HG02610 (cell line): ENCODE measurements at regions not wholly inside any gene's neighbourhood (a gene's known extent, or its start where the extent isn't known, plus 50 kb on each side); places are given as distances from the start of the nearest gene placed in this dataset.

ENCODE experiments used
- ATAC-seq: cut with Tn5 transposase; IDR thresholded peaks from one replicate; pipeline ENCODE4 v1.9.1; 2021; ENCODE audit warnings: mild to moderate bottlenecking, moderate library complexity; ENCODE audit not compliant: unreplicated experiment

DNA sequence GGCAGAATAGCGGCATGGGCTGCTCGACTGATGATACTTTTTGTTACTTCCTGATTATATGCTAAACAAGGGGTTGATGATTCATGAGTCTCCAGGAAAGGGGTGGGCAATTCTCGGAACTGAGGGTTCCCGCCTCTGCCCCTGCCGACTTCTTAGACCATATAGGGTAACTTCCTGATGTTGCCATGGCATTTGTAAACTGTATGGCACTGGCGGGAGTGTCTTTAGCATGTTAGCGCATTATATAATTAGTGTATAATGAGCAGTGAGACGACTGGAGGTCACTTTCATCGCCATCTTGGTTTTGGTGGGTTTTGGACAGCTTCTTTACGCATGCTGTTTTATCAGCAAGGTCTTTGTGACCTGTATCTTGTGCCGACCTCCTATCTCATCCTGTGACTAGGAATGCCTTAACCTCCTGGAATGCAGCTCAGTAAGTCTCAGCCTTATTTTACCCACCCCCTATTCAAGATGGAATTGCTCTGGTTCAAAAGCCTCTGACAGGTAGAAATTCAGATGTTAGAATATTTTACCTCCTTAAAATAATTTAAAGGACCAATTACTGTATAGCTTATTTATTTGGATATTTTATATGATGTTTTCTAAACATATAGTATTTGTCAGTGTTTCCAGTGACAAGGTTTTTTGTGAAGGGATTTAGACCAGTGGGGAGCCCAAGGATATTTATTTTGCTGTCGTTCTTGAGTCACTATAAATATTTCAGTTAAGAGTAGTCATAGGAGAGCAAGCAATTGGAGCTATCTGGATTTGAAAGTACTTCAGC is 90.1 kb upstream of the PIK3CG start:
- no peak for ATAC-seq

DNA sequence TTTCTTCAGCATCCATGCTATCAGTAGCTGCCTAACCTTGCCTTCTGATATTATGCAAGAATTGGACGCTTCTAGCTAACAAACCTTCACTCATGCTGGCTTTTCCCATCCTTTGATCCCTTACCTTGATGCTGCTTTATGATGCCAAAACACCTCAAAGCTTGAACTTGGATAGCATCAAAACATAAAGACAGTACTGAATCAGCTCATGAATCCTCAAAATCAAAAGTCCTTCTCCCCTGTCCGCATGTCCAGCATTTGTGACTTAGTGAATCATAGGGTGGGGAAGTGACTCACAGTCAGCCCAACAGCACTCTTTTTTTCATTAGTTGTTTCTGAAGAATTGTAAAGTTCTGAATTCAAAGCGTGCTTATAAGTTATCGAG is 89.5 kb upstream of the PIK3CG start:
- no peak for ATAC-seq

DNA sequence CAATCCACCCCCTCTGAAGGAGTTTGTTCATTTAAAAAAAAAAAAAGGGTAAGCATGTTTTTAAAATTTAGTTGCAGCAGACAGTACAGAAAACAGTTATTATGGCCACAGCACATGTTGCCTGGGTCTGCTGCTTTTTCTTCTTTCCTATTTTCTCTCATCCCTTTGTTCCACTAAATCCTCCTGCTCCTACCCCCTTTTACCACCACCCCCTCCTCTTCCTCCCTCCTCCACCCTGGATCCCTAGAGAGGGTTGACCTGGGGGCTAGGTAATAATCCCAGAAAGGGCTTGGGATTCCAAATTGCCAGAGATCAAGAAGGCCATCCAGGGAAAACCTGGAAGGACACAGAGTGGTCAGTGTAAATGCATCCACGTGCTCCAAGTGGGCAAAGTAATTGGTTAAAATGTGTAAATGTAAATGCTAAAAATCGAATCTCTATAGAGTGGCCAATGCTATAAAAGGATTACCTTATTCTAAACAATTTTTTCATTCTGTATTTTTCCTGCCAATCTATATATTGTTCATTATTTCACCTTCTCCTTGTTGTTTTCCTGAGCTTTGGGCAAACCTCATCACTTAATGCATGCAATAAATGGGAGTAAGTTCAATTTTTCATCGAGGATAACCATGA is 89.0 kb upstream of the PIK3CG start:
- no peak for ATAC-seq

DNA sequence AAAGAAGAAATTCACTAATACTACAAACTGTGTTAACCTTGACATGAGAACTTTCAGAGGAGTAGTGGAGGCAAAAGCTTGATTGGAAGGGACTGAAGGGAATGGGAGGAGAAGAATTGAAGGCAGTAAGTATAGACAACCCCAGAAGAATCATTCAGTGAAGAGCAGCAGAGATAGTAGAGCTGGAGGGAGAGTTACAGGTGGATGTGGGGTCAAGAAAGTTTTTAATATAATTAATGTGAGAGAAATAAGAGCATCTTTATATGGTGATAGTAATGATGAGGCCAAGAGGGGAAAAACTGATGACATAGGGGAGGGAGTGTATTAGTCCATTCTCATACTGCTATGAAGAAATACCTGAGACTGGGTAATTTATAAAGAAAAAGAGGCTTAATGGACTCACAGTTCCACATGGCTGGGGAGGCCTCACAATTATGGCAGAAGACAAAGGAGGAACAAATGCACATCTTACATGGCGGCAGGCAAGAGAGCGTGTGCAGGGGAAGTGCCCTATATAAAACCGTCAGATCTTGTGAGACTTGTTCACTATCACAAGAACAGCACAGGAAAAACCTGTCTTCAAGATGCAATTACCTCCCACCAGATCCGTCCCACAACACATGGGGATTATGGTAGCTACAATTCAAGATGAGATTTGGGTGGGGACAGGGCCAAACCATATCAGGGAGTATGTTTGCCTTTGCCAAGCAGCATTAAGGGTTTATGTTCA is 88.3 kb upstream of the PIK3CG start:
- no peak for ATAC-seq

DNA sequence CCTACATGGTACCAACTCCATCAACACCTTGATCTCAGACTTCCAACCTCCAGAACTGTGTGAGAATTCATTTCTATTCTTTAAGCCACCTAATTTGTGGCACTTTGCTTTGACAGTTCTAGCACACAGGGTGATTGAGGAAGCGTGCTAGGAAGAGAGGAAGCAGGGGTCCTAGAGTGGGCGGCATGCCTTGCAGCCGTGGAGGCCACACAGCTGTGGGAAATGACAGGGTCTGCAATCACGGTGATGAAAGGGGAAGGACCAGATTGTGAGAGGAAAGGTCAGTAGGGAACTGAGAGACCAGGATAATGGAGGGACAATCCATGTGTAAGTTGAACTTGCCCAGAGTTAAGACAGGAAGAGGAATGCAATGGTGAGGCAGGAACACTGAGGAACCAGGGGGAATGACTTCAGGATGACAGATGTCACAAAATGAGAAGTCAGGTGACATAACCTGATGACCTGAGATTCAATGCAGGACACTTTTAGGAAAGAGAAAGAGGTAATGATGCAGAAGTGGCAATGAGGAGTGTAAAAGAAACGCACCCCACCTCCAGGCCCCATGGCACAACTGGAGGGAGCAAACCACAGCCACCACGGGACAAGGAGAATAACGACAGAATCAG is 87.3 kb upstream of the PIK3CG start:
- ATAC-seq: no peak

DNA sequence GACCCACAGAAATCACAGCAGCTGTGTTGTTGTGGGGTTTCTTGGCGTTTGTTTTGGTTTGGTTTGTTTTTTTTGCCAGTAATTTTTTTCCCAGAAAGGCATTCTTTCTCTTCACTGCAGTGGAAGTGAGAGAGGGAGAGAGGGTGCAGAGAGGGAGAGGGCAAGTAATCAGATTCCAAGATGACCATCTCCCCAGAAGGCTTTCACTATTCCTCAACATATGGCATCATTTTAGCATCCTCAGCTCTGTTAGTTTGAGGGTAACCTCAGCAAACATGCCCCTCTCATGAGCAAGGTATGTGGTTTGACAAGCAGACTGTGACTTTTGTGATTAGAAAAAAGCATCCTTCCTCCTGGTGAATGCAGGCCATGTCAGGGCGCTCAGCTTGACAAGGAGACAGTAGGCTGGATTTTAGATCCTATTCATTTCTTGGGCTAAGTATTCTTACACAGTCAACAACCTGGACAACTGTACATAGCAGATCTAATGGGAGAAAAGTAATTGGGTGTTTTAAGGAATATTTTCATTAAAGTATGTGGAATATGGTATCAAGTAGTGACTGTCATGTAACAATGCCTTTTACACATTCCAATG is 86.3 kb upstream of the PIK3CG start:
- ATAC-seq: no peak

DNA sequence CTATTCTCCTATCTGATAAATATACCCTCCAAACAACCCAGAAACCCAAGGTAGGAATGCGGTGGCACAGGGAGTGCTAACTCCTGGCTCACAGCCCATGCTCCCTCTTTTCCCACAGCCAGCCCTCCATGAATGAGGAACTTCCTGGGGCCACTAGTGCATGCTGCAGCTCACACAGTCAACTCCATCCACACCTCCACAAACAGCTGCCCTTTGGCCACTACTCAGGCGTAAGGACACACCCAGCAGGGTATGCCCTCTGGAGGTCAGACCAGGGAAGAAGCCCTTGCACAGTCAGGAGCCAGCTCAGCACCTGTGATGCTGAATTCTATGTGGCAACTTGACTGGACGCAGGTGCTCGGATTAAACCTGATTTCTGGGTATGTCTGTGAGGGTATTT is 85.2 kb upstream of the PIK3CG start:
- no peak for ATAC-seq

DNA sequence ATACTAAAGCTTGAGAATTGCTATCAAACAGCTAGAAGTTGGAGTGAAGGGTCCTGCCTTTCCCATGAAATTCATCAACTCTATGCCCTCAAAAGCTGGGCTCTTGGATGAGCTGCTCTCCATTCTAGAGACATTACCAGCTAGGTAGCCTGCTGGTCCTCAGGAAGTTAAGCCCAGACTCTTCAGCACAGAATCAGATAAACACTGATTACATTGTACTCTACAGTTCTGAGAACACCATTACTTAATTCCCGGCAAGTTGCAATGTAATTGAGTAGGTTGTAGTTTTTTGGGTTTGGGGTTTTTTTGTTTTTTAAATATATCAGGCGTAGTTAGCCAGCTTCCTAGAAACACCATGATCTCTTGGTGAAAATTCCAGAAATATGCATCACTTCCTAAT is 84.1 kb upstream of the PIK3CG start:
- ATAC-seq: no peak

DNA sequence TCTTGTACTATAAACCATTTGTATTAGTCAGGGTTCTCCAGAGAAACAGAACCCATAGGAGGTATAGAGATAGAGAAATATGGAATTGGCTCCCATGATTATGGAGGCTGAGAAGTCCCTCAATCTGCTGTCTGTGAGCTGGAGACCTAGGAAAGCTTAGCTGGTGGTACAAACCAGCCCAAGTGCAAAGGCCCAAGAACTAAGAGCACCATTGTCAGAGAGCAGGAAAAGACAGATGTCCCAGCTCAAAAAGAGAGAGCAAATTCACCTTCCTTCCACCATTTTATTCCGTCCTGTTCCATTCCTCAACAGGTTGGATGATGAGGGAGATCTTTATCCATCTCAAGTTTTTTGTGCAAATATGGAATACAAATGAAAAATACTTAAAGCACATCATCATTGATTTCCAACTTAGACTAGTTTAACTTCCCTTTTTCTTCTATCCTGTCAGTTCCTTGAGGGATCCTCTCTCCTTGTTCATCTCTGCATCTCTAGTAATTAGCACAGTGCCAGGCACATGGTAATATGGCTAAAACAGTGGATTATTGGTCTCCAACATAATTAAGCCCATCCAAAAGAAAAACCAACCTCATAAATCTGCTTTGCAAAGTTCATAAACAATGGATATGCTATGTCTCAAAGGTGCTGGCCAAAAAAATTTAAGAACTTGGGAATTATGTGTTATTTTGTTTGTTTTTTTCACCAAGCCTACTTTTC is 83.1 kb upstream of the PIK3CG start:
- no peak for ATAC-seq

DNA sequence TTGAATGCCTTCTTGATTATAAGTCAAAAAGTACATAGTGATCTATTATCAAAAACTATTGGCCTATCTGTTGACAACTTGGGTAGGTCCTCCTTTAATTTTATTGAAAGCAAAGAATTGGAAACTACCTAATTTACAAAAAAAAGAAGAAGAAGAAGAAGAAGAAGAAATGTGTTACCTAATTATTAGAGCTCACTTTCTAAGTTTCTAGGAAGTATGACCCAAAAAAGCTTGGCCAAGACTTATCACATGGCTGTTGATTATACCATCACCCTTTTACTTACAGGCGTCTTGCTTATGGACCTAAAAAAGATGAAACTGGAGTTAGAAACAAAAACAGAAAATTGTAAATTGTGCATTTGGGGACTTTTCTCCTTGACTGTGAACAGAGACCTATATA is 81.8 kb upstream of the PIK3CG start:
- no peak for ATAC-seq

DNA sequence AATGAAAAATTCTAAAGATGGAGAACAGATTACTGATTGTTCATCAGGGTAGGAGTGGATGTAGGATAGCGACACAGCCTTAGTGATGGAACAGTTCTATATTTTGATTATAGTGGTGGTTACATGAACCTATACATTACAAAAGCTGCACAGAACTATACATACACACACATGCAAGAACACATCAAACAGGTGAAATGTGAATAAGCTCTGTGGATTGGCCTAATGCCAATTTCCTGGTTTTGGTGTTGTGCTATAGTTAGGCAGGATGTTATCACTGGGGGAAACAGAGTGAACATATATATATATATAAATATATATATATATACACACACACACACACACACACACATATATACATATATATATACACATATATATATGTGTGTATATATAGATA is 76.4 kb upstream of the PIK3CG start:
- no peak for ATAC-seq

DNA sequence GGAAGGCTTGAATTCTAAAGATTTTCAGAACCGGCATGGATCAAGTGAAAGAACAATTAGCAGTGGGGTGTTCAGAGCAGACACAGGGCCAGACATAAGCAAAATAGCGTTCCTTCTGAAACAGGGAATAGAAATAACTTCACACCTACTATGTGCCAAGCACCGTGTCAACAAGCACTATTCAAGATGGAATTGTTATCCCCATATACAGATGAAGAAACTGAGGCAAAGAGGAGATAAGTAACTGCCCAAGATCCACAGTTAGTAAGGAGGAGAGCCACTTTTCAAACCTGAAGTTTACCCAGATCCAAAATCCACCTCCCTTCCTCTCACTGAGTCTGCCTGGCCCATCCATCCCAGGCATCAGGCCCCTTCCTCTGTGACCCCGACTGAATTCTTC is 73.6 kb upstream of the PIK3CG start:
- no peak for ATAC-seq

DNA sequence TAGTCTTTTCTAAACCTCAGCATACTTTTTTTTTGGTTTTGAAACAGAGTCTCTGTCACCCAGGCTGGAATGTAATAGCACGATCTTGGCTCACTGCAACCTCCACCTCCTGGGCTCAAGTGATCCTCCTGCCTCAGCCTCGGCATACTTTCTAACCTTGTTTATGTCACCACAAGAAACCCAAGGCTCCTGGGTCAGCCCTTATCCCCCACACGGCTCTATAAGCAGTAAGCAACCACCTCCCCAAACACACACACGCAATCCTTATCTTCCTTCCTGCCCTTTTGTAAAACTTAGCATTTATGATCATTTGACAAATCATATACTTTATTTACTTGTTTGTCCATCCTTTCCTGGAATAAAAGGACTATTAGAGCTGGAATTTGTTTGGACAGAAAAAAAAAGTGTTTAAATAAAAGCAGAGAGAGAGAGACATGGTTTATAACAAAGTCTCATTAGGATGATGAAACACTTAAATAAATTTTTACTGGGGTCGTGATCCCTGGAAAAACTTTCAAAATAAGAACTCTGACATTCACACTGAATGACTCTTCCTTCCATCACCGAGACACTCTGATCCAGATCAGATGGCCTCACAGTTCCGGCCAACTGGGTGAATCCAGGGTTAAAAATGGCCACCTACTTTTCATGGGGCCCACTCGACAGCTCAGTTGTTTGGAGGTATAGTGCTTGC is 72.7 kb upstream of the PIK3CG start:
- no peak for ATAC-seq

DNA sequence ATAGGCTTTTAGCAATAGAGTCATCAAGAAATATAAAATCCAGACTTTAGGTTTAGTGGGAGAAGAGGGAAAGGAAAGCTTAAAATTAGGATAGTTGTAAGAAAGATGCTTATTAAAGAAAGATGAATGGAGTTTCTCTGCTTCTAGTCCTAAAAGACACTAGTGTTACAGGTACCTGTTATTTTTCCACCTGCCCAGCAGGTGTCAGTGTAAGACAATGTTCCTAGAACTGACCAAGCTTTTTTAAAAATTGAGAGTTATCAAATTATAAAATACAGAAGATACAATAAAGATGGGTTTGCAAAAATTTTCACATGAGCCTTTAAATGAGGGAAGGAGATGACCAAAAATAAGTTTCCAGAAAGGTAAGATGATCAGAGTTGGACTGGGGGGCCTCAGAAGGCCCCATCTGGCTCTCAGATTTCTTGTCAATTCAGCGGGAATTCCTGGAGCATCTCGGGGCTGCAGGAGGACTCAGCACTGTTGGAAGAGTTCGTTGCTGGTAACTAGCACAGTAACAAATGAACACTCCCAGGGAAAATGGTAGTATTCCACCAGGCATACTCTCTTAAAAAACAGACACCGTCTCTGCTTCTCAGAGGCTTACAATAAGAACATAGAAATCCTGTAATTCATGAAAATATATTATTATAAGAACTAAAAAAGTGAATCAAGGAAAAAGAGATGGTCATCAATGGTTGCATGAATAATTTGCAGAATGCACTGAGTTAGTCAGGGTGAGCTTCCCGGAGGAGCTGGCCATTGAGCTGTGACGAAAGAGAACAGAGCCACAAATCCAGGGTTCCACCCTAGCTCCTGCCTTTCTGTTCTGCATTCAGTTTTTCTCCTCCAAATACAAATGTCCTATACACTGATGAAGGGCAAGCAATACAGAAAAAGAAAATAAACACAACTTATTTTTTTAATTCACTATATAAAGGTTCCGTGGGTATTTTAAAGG is 71.8 kb upstream of the PIK3CG start:
- no peak for ATAC-seq

DNA sequence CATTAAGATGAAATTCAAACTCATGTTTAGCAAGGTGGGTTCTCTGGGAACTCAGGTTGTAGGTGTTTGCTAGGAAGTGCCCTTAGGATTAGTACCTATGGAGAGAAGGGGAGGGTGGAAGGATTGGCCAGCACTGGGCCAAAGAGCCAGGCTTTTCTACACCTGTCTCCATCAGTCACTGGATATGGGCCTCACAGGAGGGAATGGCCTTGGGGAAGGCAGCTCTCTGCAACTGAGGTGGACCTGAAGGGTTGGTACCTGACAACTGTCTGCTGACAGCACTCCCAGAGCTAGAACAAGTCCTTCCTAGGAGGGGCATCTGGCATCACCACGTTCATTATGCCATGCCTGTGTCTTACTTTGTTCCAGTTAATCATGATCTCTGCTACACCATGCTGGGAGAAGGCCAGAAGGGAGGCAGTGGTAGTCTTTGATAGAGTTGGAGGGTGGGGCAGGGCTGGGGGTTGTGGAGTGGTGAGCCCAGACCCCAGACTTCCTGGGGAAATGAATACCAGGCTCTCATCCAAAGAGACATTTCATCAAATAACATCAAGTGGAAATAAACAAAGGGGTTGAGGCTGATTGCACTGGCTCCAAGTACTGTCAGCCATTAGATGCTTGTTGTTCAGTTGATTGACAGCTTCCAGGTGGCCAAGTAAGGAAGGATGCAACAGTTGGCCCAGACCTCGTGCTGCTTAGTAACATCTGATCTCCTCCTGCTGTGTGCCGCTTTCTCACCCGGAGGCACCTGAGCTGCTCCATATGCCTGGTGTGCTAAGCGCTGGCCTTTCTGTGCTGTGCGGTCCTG is 70.6 kb upstream of the PIK3CG start:
- no peak for ATAC-seq

DNA sequence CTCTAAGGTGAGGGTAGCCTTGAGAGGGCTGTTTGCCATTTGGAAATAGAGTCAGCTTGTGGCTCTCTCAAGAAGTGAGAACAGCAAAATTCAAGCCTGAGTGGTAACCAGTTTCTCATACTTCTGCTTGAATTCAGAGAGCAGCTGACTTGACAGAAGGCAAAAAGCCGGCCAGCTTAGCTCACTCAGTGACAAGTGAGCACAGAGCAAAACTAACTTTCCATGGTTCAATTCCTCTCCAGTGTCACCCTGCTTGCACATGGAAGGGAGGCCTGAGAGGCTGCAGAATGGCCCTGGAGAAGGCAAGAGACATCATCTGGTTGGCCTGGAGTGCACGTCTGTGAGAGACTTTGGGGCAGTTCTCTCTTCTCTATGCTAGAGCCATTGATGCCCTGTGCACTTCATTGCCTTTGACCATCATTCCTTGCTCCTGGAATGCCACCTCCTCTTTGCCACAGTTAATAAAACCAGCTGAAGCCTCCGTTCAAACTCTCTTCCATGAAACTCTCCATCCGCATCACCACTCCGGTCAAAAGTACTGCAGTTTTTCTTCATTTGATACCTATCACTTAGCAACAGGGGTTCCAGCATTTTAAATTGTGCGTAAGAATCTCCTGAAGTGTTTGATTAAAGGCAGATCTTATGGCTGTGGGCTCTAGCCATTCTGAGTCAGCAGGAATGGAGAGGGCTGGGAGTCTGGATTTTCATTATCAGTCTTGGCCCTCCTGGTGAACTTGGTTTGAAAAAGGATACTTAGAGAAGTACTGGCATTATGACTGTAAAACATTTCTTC is 69.8 kb upstream of the PIK3CG start:
- no peak for ATAC-seq

DNA sequence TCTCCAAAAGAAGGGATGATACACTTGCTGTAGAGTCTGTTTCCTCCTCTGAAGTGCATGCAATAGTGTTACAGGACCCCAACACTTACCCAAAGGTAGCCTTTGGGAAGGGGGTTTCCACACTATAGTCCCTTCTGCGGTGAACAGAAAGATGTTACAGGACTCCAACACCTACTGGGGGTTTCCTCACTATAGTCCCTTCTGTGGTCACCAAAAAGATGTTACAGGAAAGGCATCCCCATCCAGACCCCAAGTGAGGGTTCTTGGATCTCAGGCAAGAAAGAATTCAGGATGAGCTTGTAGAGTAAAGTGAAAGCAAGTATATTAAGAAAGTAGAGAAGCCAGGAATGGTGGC is 69.2 kb upstream of the PIK3CG start:
- ATAC-seq: peak; percentile 89
